GM12878 (cell line): ENCODE measurements at regions not wholly inside any gene's neighbourhood (a gene's known extent, or its start where the extent isn't known, plus 50 kb on each side); places are given as distances from the start of the nearest gene placed in this dataset.

Experiments used
- BCLAF1 ChIP-seq: fragments of 450-650 bp; IDR thresholded peaks from 2 replicates; pipeline ENCODE4 v1.6.1; 2017; ENCODE audit warnings: antibody characterized with exemption, mild to moderate bottlenecking, moderate library complexity
- BHLHE40 ChIP-seq, 2 experiments: fragments of 450-650 bp in 1 of 2; IDR thresholded peaks; 2 replicates each; pipeline ENCODE4 v1.6.1; 2011 to 2017; ENCODE audit warnings: low read depth in 2 of 2, borderline replicate concordance in 1 of 2, improper control_type of control experiment in 1 of 2, low read length in 1 of 2, mild to moderate bottlenecking in 1 of 2
- HDAC6 ChIP-seq: fragments of 200-600 bp; sonication (generic); IDR thresholded peaks from one replicate; pipeline ENCODE4 v1.8.0; 2017; ENCODE audit warnings: antibody characterized with exemption; ENCODE audit not compliant: unreplicated experiment
- LARP7 ChIP-seq: fragments of 450-650 bp; IDR thresholded peaks from 2 replicates; pipeline ENCODE4 v1.6.1; 2017; ENCODE audit warnings: mild to moderate bottlenecking
- NFYA ChIP-seq: IDR thresholded peaks from 2 replicates; pipeline ENCODE4 v1.6.1; 2011; ENCODE audit warnings: low read depth, mild to moderate bottlenecking, low read length, improper control_type of control experiment, borderline replicate concordance
- PRDM15 ChIP-seq: fragments of 450-650 bp; formaldehyde crosslinking; IDR thresholded peaks from 2 replicates; pipeline ENCODE4 v1.4.0; 2020; ENCODE audit warnings: mild to moderate bottlenecking, moderate library complexity
- TF ChIP-seq, protein P1 (sequence below): fragments of 450-650 bp; IDR thresholded peaks from 2 replicates; pipeline ENCODE4 v1.6.1; 2016; ENCODE audit warnings: mild to moderate bottlenecking, moderate library complexity, borderline replicate concordance
- TF ChIP-seq, protein P2 (sequence below), 3 experiments: IDR thresholded peaks in 2 of 3; conservative IDR thresholded peaks in 1 of 3; 2 replicates each; pipeline ENCODE4 v1.5.1; 2011; ENCODE audit warnings: low read depth in 3 of 3, low read length in 3 of 3, mild to moderate bottlenecking in 3 of 3, control low read depth in 2 of 3, moderate library complexity in 2 of 3, inconsistent platforms in 1 of 3, mixed read lengths in 1 of 3; ENCODE audit not compliant: control insufficient read depth in 2 of 3, insufficient read depth in 1 of 3; ENCODE audit errors: extremely low read depth in 1 of 3

DNA sequence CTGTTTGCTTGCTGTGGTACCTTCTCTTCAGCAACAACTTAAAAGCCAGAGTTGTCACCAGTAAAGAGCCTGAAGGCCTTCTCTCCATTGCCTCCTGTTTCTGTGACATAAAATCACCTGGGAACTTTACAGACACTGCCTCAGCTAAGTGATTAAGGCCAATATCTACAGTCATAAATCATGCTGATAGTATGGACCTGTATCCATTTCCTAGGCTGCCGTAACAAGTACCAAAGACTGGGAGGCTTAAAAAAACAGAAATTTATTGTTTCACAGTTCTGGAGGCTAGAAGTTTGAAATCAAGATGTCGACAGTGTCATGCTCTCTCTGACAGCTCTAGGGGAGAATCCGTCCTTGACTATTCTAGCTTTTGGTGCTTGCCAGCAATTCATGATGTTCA is 108.4 kb upstream of the UNC5B start:
- TF ChIP-seq HDAC6: no peak
- TF ChIP-seq, protein P1, sequence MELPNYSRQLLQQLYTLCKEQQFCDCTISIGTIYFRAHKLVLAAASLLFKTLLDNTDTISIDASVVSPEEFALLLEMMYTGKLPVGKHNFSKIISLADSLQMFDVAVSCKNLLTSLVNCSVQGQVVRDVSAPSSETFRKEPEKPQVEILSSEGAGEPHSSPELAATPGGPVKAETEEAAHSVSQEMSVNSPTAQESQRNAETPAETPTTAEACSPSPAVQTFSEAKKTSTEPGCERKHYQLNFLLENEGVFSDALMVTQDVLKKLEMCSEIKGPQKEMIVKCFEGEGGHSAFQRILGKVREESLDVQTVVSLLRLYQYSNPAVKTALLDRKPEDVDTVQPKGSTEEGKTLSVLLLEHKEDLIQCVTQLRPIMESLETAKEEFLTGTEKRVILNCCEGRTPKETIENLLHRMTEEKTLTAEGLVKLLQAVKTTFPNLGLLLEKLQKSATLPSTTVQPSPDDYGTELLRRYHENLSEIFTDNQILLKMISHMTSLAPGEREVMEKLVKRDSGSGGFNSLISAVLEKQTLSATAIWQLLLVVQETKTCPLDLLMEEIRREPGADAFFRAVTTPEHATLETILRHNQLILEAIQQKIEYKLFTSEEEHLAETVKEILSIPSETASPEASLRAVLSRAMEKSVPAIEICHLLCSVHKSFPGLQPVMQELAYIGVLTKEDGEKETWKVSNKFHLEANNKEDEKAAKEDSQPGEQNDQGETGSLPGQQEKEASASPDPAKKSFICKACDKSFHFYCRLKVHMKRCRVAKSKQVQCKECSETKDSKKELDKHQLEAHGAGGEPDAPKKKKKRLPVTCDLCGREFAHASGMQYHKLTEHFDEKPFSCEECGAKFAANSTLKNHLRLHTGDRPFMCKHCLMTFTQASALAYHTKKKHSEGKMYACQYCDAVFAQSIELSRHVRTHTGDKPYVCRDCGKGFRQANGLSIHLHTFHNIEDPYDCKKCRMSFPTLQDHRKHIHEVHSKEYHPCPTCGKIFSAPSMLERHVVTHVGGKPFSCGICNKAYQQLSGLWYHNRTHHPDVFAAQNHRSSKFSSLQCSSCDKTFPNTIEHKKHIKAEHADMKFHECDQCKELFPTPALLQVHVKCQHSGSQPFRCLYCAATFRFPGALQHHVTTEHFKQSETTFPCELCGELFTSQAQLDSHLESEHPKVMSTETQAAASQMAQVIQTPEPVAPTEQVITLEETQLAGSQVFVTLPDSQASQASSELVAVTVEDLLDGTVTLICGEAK: no peak
- TF ChIP-seq, protein P2, sequence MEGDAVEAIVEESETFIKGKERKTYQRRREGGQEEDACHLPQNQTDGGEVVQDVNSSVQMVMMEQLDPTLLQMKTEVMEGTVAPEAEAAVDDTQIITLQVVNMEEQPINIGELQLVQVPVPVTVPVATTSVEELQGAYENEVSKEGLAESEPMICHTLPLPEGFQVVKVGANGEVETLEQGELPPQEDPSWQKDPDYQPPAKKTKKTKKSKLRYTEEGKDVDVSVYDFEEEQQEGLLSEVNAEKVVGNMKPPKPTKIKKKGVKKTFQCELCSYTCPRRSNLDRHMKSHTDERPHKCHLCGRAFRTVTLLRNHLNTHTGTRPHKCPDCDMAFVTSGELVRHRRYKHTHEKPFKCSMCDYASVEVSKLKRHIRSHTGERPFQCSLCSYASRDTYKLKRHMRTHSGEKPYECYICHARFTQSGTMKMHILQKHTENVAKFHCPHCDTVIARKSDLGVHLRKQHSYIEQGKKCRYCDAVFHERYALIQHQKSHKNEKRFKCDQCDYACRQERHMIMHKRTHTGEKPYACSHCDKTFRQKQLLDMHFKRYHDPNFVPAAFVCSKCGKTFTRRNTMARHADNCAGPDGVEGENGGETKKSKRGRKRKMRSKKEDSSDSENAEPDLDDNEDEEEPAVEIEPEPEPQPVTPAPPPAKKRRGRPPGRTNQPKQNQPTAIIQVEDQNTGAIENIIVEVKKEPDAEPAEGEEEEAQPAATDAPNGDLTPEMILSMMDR (IDR thresholded peaks at IDR 0.05 in 2 of 3, conservative IDR thresholded peaks at IDR 0.05 in 1 of 3; ENCODE audit: control insufficient read depth in 2 of 3, extremely low read depth in 1 of 3, insufficient read depth in 1 of 3, low read depth in 3 of 3, low read length in 3 of 3): no peak
- no peak for TF ChIP-seq NFYA
- no peak for TF ChIP-seq PRDM15 (CRISPR knock-in tag)
- TF ChIP-seq LARP7: no peak
- TF ChIP-seq BHLHE40 (IDR thresholded peaks at IDR 0.05; ENCODE audit: borderline replicate concordance in 1 of 2, low read depth in 2 of 2, low read length in 1 of 2): no peak
- TF ChIP-seq BCLAF1: no peak
